ENCODE measurements at regions not wholly inside any gene's neighbourhood (a gene's known extent, or its start where the extent isn't known, plus 50 kb on each side); places are given as distances from the start of the nearest gene placed in this dataset.

- no peaks in the 10 kb centered on the region for H3K4me1 Mint-ChIP-seq
- peak overlapping the region; percentile 69 for H3K27ac Mint-ChIP-seq (ENCODE audit: unreplicated experiment)
- peaks cover 11% of the 10 kb centered on the region for H3K27me3 Mint-ChIP-seq (ENCODE audit: low read depth)
- no peak for TF ChIP-seq CTCF (conservative IDR thresholded peaks at IDR 0.05)
- no peak overlapping the region for H3K4me3 Mint-ChIP-seq
- H3K9me3 Mint-ChIP-seq = peaks cover 2% of the 10 kb centered on the region
- DNase-seq (ENCODE audit: low read depth, low spot score) = no peak
- H3K36me3 Mint-ChIP-seq (ENCODE audit: low read depth) = no peaks in the 10 kb centered on the region
Measured at GRCh38 chr7:71015252-71015900, 116.6 kb upstream of the GALNT17 start.

GRCh38 chr7:71016401-71016800, 115.5 kb upstream of the GALNT17 start:
- H3K27ac Mint-ChIP-seq (ENCODE audit: unreplicated experiment) = no peak overlapping the region
- no peak overlapping the region for H3K4me3 Mint-ChIP-seq
- DNase-seq (ENCODE audit: low read depth, low spot score) = no peak
- peaks cover 11% of the 10 kb centered on the region for H3K27me3 Mint-ChIP-seq (ENCODE audit: low read depth)
- no peak for TF ChIP-seq CTCF (conservative IDR thresholded peaks at IDR 0.05)
- no peaks in the 10 kb centered on the region for H3K4me1 Mint-ChIP-seq
- no peaks in the 10 kb centered on the region for H3K36me3 Mint-ChIP-seq (ENCODE audit: low read depth)
- H3K9me3 Mint-ChIP-seq = peaks cover 2% of the 10 kb centered on the region

GRCh38 chr7:71017602-71018001, 114.3 kb upstream of the GALNT17 start:
- no peak for TF ChIP-seq CTCF (conservative IDR thresholded peaks at IDR 0.05)
- H3K4me3 Mint-ChIP-seq = no peak overlapping the region
- peaks cover 11% of the 10 kb centered on the region for H3K27me3 Mint-ChIP-seq (ENCODE audit: low read depth)
- no peaks in the 10 kb centered on the region for H3K36me3 Mint-ChIP-seq (ENCODE audit: low read depth)
- no peaks in the 10 kb centered on the region for H3K4me1 Mint-ChIP-seq
- H3K9me3 Mint-ChIP-seq = peaks cover 2% of the 10 kb centered on the region
- DNase-seq (ENCODE audit: low read depth, low spot score) = no peak
- H3K27ac Mint-ChIP-seq (ENCODE audit: unreplicated experiment) = no peak overlapping the region

- no peak overlapping the region for H3K27ac Mint-ChIP-seq (ENCODE audit: unreplicated experiment)
- H3K4me1 Mint-ChIP-seq = no peaks in the 10 kb centered on the region
- no peak for DNase-seq (ENCODE audit: low read depth, low spot score)
- TF ChIP-seq CTCF (conservative IDR thresholded peaks at IDR 0.05) = no peak
- peaks cover 6% of the 10 kb centered on the region for H3K27me3 Mint-ChIP-seq (ENCODE audit: low read depth)
- no peaks in the 10 kb centered on the region for H3K36me3 Mint-ChIP-seq (ENCODE audit: low read depth)
- H3K4me3 Mint-ChIP-seq = no peak overlapping the region
- H3K9me3 Mint-ChIP-seq = peaks cover 2% of the 10 kb centered on the region
Measured at GRCh38 chr7:71019706-71020105, 112.2 kb upstream of the GALNT17 start.

GRCh38 chr7:71021131-71021530, 110.8 kb upstream of the GALNT17 start:
- Mint-ChIP-seq H3K4me3 (no peak overlapping the region), H3K27ac (ENCODE audit: unreplicated experiment) (no peak overlapping the region), H3K4me1 (no peaks in the 10 kb centered on the region), H3K27me3 (ENCODE audit: low read depth) (no peaks in the 10 kb centered on the region), H3K36me3 (ENCODE audit: low read depth) (no peaks in the 10 kb centered on the region), H3K9me3 (peaks cover 2% of the 10 kb centered on the region)
- DNase-seq (ENCODE audit: low read depth, low spot score) = no peak
- no peak for TF ChIP-seq CTCF (conservative IDR thresholded peaks at IDR 0.05)

Measured in neural crest cell (in vitro differentiated cells).